ENCODE measurements at regions not wholly inside any gene's neighbourhood (a gene's known extent, or its start where the extent isn't known, plus 50 kb on each side); places are given as distances from the start of the nearest gene placed in this dataset.

DNA sequence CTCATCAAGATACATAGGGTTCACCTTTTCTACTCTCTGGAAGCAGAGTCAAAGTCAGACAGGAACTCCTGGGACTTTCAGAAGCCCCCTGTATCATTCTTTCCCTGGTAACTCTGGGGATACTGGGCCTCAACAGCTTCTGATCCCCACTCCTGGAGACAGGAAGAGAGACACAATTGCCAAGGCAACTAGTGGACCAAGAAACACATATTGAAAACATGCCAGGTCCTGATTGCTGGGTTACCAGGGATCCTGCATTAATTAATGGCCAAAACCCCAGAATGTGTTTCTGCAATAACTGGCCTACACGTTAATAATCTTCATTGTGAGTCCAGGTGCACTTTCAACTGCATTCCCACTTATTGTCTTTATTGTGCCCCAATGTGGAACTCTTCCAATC lies 260.8 kb upstream of the POU2AF2 start:
- Histone ChIP-seq H3K27me3 (no peaks in the 10 kb centered on the region), H3K36me3 (no peaks in the 10 kb centered on the region), H3K4me1 (ENCODE audit: insufficient read depth) (no peaks in the 10 kb centered on the region), H3K4me3 (no peak overlapping the region), H3K9me3 (no peaks in the 10 kb centered on the region), H3K27ac (no peak overlapping the region)
- 84 to 93% (median 92%) methylated on average over 1 of the region's 1 CpG for WGBS, 3 donors
- DNase-seq: no peak
- intact Hi-C loops (cut with DNase I): no loop called here
- no peak for TF ChIP-seq POLR2A (IDR thresholded peaks at IDR 0.05)
- TF ChIP-seq, protein P1, sequence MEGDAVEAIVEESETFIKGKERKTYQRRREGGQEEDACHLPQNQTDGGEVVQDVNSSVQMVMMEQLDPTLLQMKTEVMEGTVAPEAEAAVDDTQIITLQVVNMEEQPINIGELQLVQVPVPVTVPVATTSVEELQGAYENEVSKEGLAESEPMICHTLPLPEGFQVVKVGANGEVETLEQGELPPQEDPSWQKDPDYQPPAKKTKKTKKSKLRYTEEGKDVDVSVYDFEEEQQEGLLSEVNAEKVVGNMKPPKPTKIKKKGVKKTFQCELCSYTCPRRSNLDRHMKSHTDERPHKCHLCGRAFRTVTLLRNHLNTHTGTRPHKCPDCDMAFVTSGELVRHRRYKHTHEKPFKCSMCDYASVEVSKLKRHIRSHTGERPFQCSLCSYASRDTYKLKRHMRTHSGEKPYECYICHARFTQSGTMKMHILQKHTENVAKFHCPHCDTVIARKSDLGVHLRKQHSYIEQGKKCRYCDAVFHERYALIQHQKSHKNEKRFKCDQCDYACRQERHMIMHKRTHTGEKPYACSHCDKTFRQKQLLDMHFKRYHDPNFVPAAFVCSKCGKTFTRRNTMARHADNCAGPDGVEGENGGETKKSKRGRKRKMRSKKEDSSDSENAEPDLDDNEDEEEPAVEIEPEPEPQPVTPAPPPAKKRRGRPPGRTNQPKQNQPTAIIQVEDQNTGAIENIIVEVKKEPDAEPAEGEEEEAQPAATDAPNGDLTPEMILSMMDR (IDR thresholded peaks at IDR 0.05): no peak
- TF ChIP-seq EP300 (IDR thresholded peaks at IDR 0.05): no peak

DNA sequence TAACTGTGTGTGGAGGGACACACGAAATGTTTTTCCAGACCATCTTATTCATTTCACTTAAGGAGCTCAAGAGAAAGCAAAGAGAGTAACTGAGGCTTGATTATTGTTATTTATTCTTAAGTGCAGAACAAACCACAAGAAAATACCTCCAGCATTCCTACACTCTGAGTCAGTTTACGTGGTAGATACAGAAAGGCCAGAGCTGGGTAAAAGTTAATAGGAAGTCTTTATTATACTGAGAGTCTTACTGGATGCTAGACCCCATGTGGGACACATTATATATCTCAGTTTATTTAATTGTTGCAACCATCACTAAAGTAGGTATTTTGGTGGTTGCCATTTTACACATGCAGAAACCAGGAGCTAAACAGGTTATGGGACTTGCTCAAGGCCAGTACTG lies 261.4 kb upstream of the POU2AF2 start:
- no peaks in the 10 kb centered on the region for H3K36me3 ChIP-seq

DNA sequence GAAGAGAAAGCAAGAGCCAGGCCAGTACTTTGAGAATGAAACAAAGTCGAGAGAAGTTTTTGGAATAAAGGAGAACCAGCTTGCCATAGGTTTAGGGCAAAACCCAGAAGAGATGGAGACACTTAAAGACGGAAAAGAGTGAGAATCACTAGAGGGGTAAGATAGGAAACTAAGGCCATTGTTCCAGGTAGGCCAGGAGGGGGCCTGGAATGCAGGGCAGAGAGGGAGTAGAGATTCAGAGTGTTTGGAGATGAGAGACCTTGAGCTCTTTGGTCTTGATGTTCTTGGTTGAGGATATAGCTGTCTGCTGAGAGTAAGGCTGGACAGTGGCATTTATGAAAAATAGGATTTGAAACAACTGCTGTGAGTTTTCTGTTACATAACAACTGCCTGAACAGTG lies 263.3 kb upstream of the POU2AF2 start:
- no peaks in the 10 kb centered on the region for H3K4me1 ChIP-seq (ENCODE audit: insufficient read depth)
- no peak overlapping the region for H3K4me3 ChIP-seq
- DNase-seq: no peak
- no peaks in the 10 kb centered on the region for H3K36me3 ChIP-seq
- no peaks in the 10 kb centered on the region for H3K9me3 ChIP-seq
- no peaks in the 10 kb centered on the region for H3K27me3 ChIP-seq
- H3K27ac ChIP-seq: no peak overlapping the region
- TF ChIP-seq POLR2A (IDR thresholded peaks at IDR 0.05): no peak
- TF ChIP-seq EP300 (IDR thresholded peaks at IDR 0.05): no peak
- TF ChIP-seq, protein P1 (IDR thresholded peaks at IDR 0.05): no peak
- 90 to 98% (median 95%) methylated on average over 2 of the region's 2 CpGs for WGBS, 3 donors
- intact Hi-C loops (cut with DNase I): no loop called here

More for the DNA sequence above, 261.4 kb upstream of the POU2AF2 start:
- TF ChIP-seq, protein P1 (IDR thresholded peaks at IDR 0.05): no peak
- no peak for TF ChIP-seq POLR2A (IDR thresholded peaks at IDR 0.05)
- TF ChIP-seq EP300 (IDR thresholded peaks at IDR 0.05): no peak
- 61 to 68% (median 63%) methylated on average over 2 of the region's 2 CpGs for WGBS, 3 donors
- Histone ChIP-seq H3K4me3 (no peak overlapping the region), H3K9me3 (no peaks in the 10 kb centered on the region), H3K4me1 (ENCODE audit: insufficient read depth) (no peaks in the 10 kb centered on the region), H3K27me3 (no peaks in the 10 kb centered on the region), H3K27ac (no peak overlapping the region)
- DNase-seq: no peak
- intact Hi-C loops (cut with DNase I): no loop called here

DNA sequence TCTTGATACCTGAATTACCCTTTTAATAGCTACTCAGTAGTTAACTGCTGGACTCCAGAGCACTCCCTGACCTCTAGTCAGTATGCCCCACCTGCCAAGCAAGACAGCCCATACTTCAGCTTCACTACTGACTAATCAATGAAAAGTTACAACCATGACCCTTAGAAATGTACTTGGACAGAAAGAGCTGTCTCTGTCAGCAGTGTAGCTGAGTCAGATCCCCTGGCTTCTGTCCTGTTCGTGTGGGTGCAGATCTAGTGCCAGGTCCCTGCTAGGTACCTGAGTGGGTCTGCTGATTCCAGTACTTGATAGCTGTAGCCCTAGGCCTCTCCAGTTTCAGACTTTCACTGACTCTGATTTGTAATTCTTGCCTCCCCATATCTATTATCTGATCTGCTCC lies 265.8 kb upstream of the POU2AF2 start:
- TF ChIP-seq EP300 (IDR thresholded peaks at IDR 0.05) (no peak), POLR2A (IDR thresholded peaks at IDR 0.05) (no peak)
- H3K9me3 ChIP-seq: no peaks in the 10 kb centered on the region
- no peak overlapping the region for H3K27ac ChIP-seq
- no peaks in the 10 kb centered on the region for H3K36me3 ChIP-seq
- 86 to 93% (median 90%) methylated on average over 1 of the region's 1 CpG for WGBS, 3 donors
- intact Hi-C loops (cut with DNase I): no loop called here
- no peak overlapping the region for H3K4me3 ChIP-seq
- no peaks in the 10 kb centered on the region for H3K27me3 ChIP-seq
- no peak for DNase-seq
- no peaks in the 10 kb centered on the region for H3K4me1 ChIP-seq (ENCODE audit: insufficient read depth)

DNA sequence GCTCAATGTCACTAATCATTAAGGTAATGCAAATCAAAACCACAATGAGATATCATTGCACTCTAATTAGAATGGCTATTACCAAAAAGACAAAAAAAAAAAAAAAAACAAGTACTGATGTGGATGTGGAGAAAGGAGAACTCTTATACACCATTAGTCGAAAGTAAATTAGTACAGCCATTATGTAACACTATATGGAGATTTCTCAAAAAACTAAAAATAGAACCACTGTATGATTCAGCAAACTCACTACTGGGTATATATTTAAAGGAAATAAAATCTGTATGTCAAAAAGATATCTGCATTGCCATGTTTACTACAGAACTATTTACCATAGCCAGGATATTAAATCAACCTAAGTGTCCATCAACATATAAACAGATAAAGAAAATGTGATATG lies 265.4 kb upstream of the ARHGAP20 start:
- intact Hi-C loops (cut with DNase I): no loop called here
- no peak overlapping the region for H3K4me3 ChIP-seq
- 94 to 98% (median 95%) methylated on average over 1 of the region's 1 CpG for WGBS, 3 donors

More for the DNA sequence above, 265.4 kb upstream of the ARHGAP20 start:
- Histone ChIP-seq H3K9me3 (no peaks in the 10 kb centered on the region), H3K4me1 (ENCODE audit: insufficient read depth) (no peaks in the 10 kb centered on the region), H3K36me3 (no peaks in the 10 kb centered on the region), H3K27ac (no peak overlapping the region), H3K27me3 (no peaks in the 10 kb centered on the region)
- no peak for TF ChIP-seq EP300 (IDR thresholded peaks at IDR 0.05)
- no peak for TF ChIP-seq POLR2A (IDR thresholded peaks at IDR 0.05)
- TF ChIP-seq, protein P1 (IDR thresholded peaks at IDR 0.05): no peak
- DNase-seq: no peak
